GM12878 (cell line): ENCODE measurements at regions not wholly inside any gene's neighbourhood (a gene's known extent, or its start where the extent isn't known, plus 50 kb on each side); places are given as distances from the start of the nearest gene placed in this dataset.

Experiments
- ATAC-seq: fragments of 200-7000 bp; cut with Tn5 transposase; 3 replicates; pipeline ENCODE4 v1.9.1; 2020; ENCODE audit warnings: mild to moderate bottlenecking, moderate library complexity
- BruUV-seq: library from RNA; stranded (reverse); fragments of 400-500 nt; replicated peaks from 2 replicates; lab custom pipeline; 2021; lab: Mats Ljungman, UMichigan
- CTCF ChIA-PET: fragments of 300-600 bp; sonication (Branson Sonifier 250); formaldehyde crosslinking; extraction: SDS; loops from one replicate; lab custom pipeline; 2021; ENCODE audit warnings: inconsistent platforms; lab: Yijun Ruan, JAX
- POLR2A ChIA-PET: fragments of 350-600 bp; formaldehyde crosslinking; extraction: SDS; loops from one replicate; lab custom pipeline; 2021; ENCODE audit warnings: inconsistent platforms; lab: Charles Lee
- RAD21 ChIA-PET: fragments of 300-600 bp; sonication (Branson Sonifier 250); formaldehyde crosslinking; loops from one replicate; lab custom pipeline; 2023; ENCODE audit warnings: antibody characterized with exemption; ENCODE audit not compliant: unreplicated experiment; lab: Charles Lee
- SMC1A ChIA-PET: fragments of 300-600 bp; sonication (Branson Sonifier 250); formaldehyde crosslinking; loops from one replicate; lab custom pipeline; 2023; ENCODE audit not compliant: unreplicated experiment, uncharacterized antibody; lab: Charles Lee
- DNase-seq: peaks from one replicate; pipeline ENCODE4 v3.0.0-alpha.2; 2011; ENCODE audit warnings: low read depth, low spot score
- FAIRE-seq: peaks from 3 replicates; lab custom pipeline; 2011; peaks lifted over from hg19 to GRCh38; lab: Jason Lieb, UNC
- H2AFZ ChIP-seq: 2 replicates; pipeline ENCODE4 v1.6.0; 2011; ENCODE audit warnings: low read depth, low read length, control low read depth; ENCODE audit not compliant: control insufficient read depth
- H3K27ac ChIP-seq: 2 replicates; pipeline ENCODE4 v1.5.1; 2011; ENCODE audit warnings: control low read depth; ENCODE audit not compliant: control insufficient read depth, insufficient read depth
- H3K27me3 ChIP-seq, 2 experiments: replicated peaks in 1 of 2; 2 replicates each; pipeline versions ENCODE4 v1.6.0 to v1.6.1; 2011; ENCODE audit warnings: low read length in 1 of 2; ENCODE audit not compliant: control insufficient read depth in 2 of 2, insufficient read depth in 2 of 2
- H3K36me3 ChIP-seq, 2 experiments: 2 replicates each; pipeline ENCODE4 v1.5.1; 2011; ENCODE audit warnings: low read length in 1 of 2; ENCODE audit not compliant: control insufficient read depth in 2 of 2, insufficient read depth in 2 of 2
- H3K4me1 ChIP-seq: 2 replicates; pipeline ENCODE4 v1.6.1; 2011; ENCODE audit warnings: mild to moderate bottlenecking, low read length, moderate library complexity, mixed read lengths; ENCODE audit not compliant: control insufficient read depth, insufficient read depth
- H3K4me2 ChIP-seq: 2 replicates; pipeline ENCODE4 v1.6.0; 2011; ENCODE audit warnings: control low read depth; ENCODE audit not compliant: control insufficient read depth, insufficient read depth
- H3K4me3 ChIP-seq: fragments of 200-600 bp; sonication (generic); 2 replicates; pipeline ENCODE4 v1.5.1; 2016
- H3K79me2 ChIP-seq: 2 replicates; pipeline ENCODE4 v1.6.0; 2011; ENCODE audit warnings: low read length; ENCODE audit not compliant: control insufficient read depth, insufficient read depth
- H3K9ac ChIP-seq: 2 replicates; pipeline ENCODE4 v1.8.0; 2011; ENCODE audit warnings: low read length, control low read depth, mixed read lengths; ENCODE audit not compliant: control insufficient read depth, insufficient read depth
- H3K9me3 ChIP-seq: replicated peaks from 3 replicates; pipeline ENCODE4 v1.5.1; 2011; ENCODE audit warnings: mild to moderate bottlenecking, low read length; ENCODE audit not compliant: control insufficient read depth, insufficient read depth
- H4K20me1 ChIP-seq: 2 replicates; pipeline ENCODE4 v1.6.0; 2011; ENCODE audit not compliant: control insufficient read depth, insufficient read depth
- CHD1 ChIP-seq: IDR thresholded peaks from 2 replicates; pipeline ENCODE4 v1.6.1; 2012; ENCODE audit warnings: low read depth, low read length, improper control_type of control experiment
- POLR2AphosphoS2 ChIP-seq: IDR thresholded peaks from 2 replicates; pipeline ENCODE4 v1.6.1; 2011; ENCODE audit warnings: low read depth, mild to moderate bottlenecking, low read length, improper control_type of control experiment, moderate library complexity
- STAT3 ChIP-seq: IDR thresholded peaks from 2 replicates; pipeline ENCODE4 v1.6.1; 2011; ENCODE audit warnings: low read depth, low read length, improper control_type of control experiment
- whole genome bisulfite sequencing: methylation state at CpG from one replicate; pipeline ENCODE4 v1.1.6; 2016; ENCODE audit warnings: low lambda C conversion rate; ENCODE audit not compliant: insufficient replicate concordance, insufficient coverage; ENCODE audit errors: missing lambda C conversion rate; 5-methylcytosine and 5-hydroxymethylcytosine counted together
- in situ Hi-C: fragments of 300-500 bp; cut with MboI; formaldehyde crosslinking; loops from 9 replicates; pipeline ENCODE4 v1.14.3; 2018; ENCODE audit warnings: mixed read lengths
- intact Hi-C: fragments of 100-400 bp; cut with micrococcal nuclease; formaldehyde crosslinking; loops from one replicate; pipeline ENCODE4 v1.14.2; 2022; ENCODE audit not compliant: unreplicated experiment

DNA sequence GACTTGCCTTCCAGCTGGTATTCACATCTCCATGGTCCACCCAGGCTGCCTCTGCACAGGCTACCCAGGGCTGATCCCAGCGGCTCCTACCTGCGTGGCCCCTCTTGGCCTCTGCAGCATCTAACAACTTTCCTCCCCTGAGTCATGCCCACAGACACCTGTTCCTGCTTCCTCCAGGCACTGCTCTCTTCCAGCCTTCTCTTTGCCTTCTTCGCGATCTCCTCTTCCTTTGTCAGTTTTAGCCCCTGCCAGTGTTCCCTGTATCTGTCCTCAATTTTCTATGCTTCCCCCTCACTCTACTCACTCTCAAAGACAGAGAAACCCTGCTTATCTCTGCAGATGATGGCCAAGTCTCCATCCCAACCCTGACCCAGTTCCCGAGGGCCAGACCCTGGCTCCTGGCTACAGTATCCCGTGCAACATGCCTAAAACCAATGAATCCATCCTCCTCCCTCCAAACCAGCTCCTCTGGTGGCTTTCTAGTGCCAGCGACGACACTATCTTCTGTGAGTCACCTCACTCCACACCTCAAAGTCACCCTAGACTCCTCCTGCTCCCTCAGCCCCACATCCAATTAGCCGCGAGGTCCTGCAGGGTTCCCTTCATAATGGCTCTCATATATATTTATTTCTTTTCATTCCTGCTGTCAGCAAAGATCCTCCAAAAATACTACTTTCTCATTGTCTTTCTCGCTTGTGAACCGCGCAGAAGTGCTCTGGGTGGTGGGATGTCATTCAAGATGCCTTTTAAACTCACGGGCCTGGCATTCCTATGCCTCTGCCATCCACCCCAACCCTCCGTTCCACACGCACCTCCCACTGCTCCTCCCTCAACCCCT lies 259.2 kb downstream of the TOMM20 start:
- ChIA-PET CTCF (interaction anchor here (1.0 to 1.4 kb wide), 2 partner anchors 24 kb away, joined by 3 read pairs; no protein-coding TSS in a partner anchor), POLR2A (interaction anchor here (0.6 to 1.4 kb wide), 2 partner anchors 10 to 79 kb away, joined by 7 to 8 read pairs; no protein-coding TSS in a partner anchor), SMC1A (interaction anchor here (0.5 to 1.0 kb wide), 2 partner anchors 27 to 531 kb away, joined by 3 to 4 read pairs; no protein-coding TSS in a partner anchor), RAD21 (no interaction called here)
- no peak overlapping the region for H3K4me2 ChIP-seq
- no peak overlapping the region for H2AFZ ChIP-seq
- DNase-seq (no peak), ATAC-seq (no peak), FAIRE-seq (no peak)
- no TSS peak for BruUV-seq
- WGBS, result 71% methylated on average over 16 of the region's 16 CpGs
- H3K4me1 ChIP-seq, result peaks cover 8% of the 10 kb centered on the region; the same call in 1 of the 2 replicates
- H3K36me3 ChIP-seq, result no peaks in the 10 kb centered on the region
- H3K9ac ChIP-seq, result no peak overlapping the region
- no peak overlapping the region for H3K4me3 ChIP-seq
- no peak overlapping the region for H3K27ac ChIP-seq
- H3K9me3 ChIP-seq, result peaks cover 4% of the 10 kb centered on the region; the same call in 2 of the 3 replicates
- TF ChIP-seq CHD1, result no peak
- TF ChIP-seq POLR2AphosphoS2, result no peak
- no peak for TF ChIP-seq STAT3
- in situ Hi-C loops, result no loop called here
- intact Hi-C loops, result no loop called here
- no peaks in the 10 kb centered on the region for H3K27me3 ChIP-seq
- no peaks in the 10 kb centered on the region for H4K20me1 ChIP-seq
- H3K79me2 ChIP-seq, result no peaks in the 10 kb centered on the region
